ENCODE measurements at regions not wholly inside any gene's neighbourhood (a gene's known extent, or its start where the extent isn't known, plus 50 kb on each side); places are given as distances from the start of the nearest gene placed in this dataset.

- H4K91ac ChIP-seq (replicated peaks; ENCODE audit: insufficient read length, low read length): no peak overlapping the region
- H3K4me3 ChIP-seq (ENCODE audit: extremely low read depth in 1 of 4, insufficient read depth in 2 of 4, low read depth in 3 of 4, low read length in 4 of 4): no peak overlapping the region
- no peak overlapping the region for H2BK120ac ChIP-seq (replicated peaks; ENCODE audit: low read depth, low read length)
- FAIRE-seq (no peak), DNase-seq (ENCODE audit: low read depth in 1 of 2, low spot score in 2 of 2) (no peak)
- no peak overlapping the region for H2BK5ac ChIP-seq (ENCODE audit: low read depth, low read length)
- no peak overlapping the region for H3K9ac ChIP-seq (replicated peaks in 1 of 4; ENCODE audit: extremely low read depth in 1 of 4, low read depth in 3 of 4, low read length in 3 of 4)
- H4K8ac ChIP-seq (ENCODE audit: extremely low read depth, insufficient read depth, low read length): no peak overlapping the region
- no peak overlapping the region for H2BK20ac ChIP-seq (ENCODE audit: low read length)
- H3K27ac ChIP-seq (ENCODE audit: low read depth, low read length): no peak overlapping the region
- no peak overlapping the region for H2BK12ac ChIP-seq (ENCODE audit: low read depth, low read length)
- no peaks in the 10 kb centered on the region for H3K79me2 ChIP-seq (ENCODE audit: control insufficient read depth in 1 of 2, insufficient read depth in 2 of 2, low read length in 2 of 2)
- H2AFZ ChIP-seq (ENCODE audit: low read length): no peak overlapping the region
- H3K18ac ChIP-seq (ENCODE audit: extremely low read depth, low read length): no peak overlapping the region
- H2BK15ac ChIP-seq (ENCODE audit: low read length): no peak overlapping the region
- no peaks in the 10 kb centered on the region for H3K27me3 ChIP-seq (replicated peaks in 1 of 4; ENCODE audit: control insufficient read depth in 3 of 4, extremely low read depth in 1 of 4, insufficient read depth in 3 of 4, low read length in 3 of 4)
- no peak overlapping the region for H3K23ac ChIP-seq (ENCODE audit: insufficient read length)
- H3K4ac ChIP-seq (replicated peaks; ENCODE audit: insufficient read length, low read depth, low read length): no peak overlapping the region
- H3K36me3 ChIP-seq (ENCODE audit: control insufficient read depth in 2 of 4, insufficient read depth in 4 of 4, low read length in 3 of 4): no peaks in the 10 kb centered on the region
- ChIA-PET POLR2A (ENCODE audit: partially characterized antibody) (no interaction called here), CTCF (ENCODE audit: partially characterized antibody) (interaction anchor here (0.6 to 1.4 kb wide), 4 partner anchors 27 to 307 kb away, joined by 3 to 7 read pairs (median 3); no protein-coding TSS in a partner anchor)
- H3K79me1 ChIP-seq (ENCODE audit: low read depth, low read length): no peaks in the 10 kb centered on the region
- no peaks in the 10 kb centered on the region; a peak in 1 of 4 replicates for H3K9me3 ChIP-seq (ENCODE audit: insufficient read depth in 2 of 2, low read depth in 1 of 2, low read length in 1 of 2)
- no peak overlapping the region for H2AK5ac ChIP-seq (ENCODE audit: low read depth, low read length)
- no peak overlapping the region for H3K14ac ChIP-seq (ENCODE audit: insufficient read length)
- H3K56ac ChIP-seq (replicated peaks; ENCODE audit: insufficient read length, low read depth, low read length): no peak overlapping the region
- H3K4me2 ChIP-seq (ENCODE audit: insufficient read depth in 1 of 2, low read depth in 2 of 2, low read length in 2 of 2): no peak overlapping the region
- H4K5ac ChIP-seq (ENCODE audit: insufficient read length, low read depth, low read length): no peak overlapping the region
- no peaks in the 10 kb centered on the region for H4K20me1 ChIP-seq (replicated peaks in 1 of 2; ENCODE audit: control insufficient read depth in 1 of 2, insufficient read depth in 2 of 2, low read length in 2 of 2)
- no peaks in the 10 kb centered on the region for H3K23me2 ChIP-seq (ENCODE audit: low read depth, low read length)
- peaks cover 3 to 4% (median 4%) of the 10 kb centered on the region in 4 experiments; a peak in 5 of 7 replicates for H3K4me1 ChIP-seq (replicated peaks in 1 of 4; ENCODE audit: control insufficient read depth in 3 of 4, insufficient read depth in 4 of 4, low read length in 3 of 4)
- 89 to 100% methylated on average over 1 to 2 of the region's 2 CpGs for WGBS, 2 experiments (ENCODE audit: extremely low coverage in 1 of 2, insufficient coverage in 1 of 2, insufficient read length in 1 of 2, insufficient replicate concordance in 2 of 2, low coverage in 1 of 2, low lambda C conversion rate in 2 of 2, missing lambda C conversion rate in 1 of 2)
- TF ChIP-seq ATF2 (IDR thresholded peaks at IDR 0.05; ENCODE audit: low read length): no peak
- no peak for TF ChIP-seq BRCA1 (IDR thresholded peaks at IDR 0.05; ENCODE audit: low read depth, low read length)
- no peak for TF ChIP-seq ZNF274 (IDR thresholded peaks at IDR 0.05; ENCODE audit: borderline replicate concordance, extremely low read depth, low read length)
- no peak for TF ChIP-seq SIX5 (IDR thresholded peaks at IDR 0.05; ENCODE audit: low read depth, low read length)
Observed at GRCh38 chr2:158917121-158917520, 51.3 kb upstream of the TANC1 start.
